ENCODE measurements at regions not wholly inside any gene's neighbourhood (a gene's known extent, or its start where the extent isn't known, plus 50 kb on each side); places are given as distances from the start of the nearest gene placed in this dataset.

DNA sequence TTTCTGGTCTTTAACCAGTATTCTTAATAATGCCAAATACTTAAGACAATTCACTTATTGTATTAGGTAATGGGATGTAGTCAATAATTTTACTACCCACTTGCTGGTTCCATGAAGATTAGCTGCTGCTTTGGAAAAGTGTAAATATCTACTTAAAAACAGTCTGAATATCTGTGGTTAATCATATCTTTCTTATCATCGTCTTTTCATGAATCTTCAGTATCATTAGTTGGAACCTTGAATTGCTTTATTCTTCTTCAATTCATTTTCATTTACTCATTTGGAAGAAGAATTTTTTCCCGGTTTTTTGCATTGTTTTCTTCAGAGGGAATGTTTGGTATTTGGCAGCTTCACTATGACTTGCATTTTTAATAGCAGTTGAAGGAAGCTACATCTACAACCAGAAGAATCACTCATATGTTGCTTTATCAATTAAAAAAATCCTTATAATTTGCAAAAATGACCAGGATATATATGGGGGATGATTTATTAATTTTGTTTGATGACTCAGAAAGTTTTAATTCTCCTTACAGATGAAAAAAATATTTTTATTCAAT, 1398.3 kb upstream of the CDH6 start:
- TF ChIP-seq, protein P1, sequence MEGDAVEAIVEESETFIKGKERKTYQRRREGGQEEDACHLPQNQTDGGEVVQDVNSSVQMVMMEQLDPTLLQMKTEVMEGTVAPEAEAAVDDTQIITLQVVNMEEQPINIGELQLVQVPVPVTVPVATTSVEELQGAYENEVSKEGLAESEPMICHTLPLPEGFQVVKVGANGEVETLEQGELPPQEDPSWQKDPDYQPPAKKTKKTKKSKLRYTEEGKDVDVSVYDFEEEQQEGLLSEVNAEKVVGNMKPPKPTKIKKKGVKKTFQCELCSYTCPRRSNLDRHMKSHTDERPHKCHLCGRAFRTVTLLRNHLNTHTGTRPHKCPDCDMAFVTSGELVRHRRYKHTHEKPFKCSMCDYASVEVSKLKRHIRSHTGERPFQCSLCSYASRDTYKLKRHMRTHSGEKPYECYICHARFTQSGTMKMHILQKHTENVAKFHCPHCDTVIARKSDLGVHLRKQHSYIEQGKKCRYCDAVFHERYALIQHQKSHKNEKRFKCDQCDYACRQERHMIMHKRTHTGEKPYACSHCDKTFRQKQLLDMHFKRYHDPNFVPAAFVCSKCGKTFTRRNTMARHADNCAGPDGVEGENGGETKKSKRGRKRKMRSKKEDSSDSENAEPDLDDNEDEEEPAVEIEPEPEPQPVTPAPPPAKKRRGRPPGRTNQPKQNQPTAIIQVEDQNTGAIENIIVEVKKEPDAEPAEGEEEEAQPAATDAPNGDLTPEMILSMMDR (IDR thresholded peaks at IDR 0.05): no peak
- TF ChIP-seq POLR2A (IDR thresholded peaks at IDR 0.05) (no peak), POLR2AphosphoS5 (IDR thresholded peaks at IDR 0.05) (no peak)

All from prostate gland (tissue), 2 donors.